DMS53 treated with DMSO at 0.1 percent for 48 hours (cell line): ENCODE measurements at regions not wholly inside any gene's neighbourhood (a gene's known extent, or its start where the extent isn't known, plus 50 kb on each side); places are given as distances from the start of the nearest gene placed in this dataset.

ENCODE experiments used
- DNase-seq: peaks from one replicate; lab custom pipeline; 2025; ENCODE audit not compliant: unreplicated experiment; lab: John Stamatoyannopoulos, UW

GRCh38 chr2:211132573-211132972 lies 576.2 kb downstream of the CPS1 start:
- no peak for DNase-seq

- no peak for DNase-seq
These were observed 577.4 kb downstream of the CPS1 start for GRCh38 chr2:211133766-211134165.

- no peak for DNase-seq
These were observed 582.2 kb downstream of the CPS1 start for GRCh38 chr2:211138551-211138950.

- no peak for DNase-seq
These were observed 585.2 kb downstream of the CPS1 start for GRCh38 chr2:211141646-211142045.

GRCh38 chr2:211144078-211144477 lies 587.7 kb downstream of the CPS1 start:
- DNase-seq: peak; percentile 2

- DNase-seq: no peak
These were observed 588.7 kb downstream of the CPS1 start for GRCh38 chr2:211144974-211145665.

GRCh38 chr2:211149731-211150130 lies 593.3 kb downstream of the CPS1 start:
- no peak for DNase-seq

- DNase-seq: no peak
These were observed 600.8 kb downstream of the CPS1 start for GRCh38 chr2:211157211-211157610.

GRCh38 chr2:211157856-211158463 lies 601.6 kb downstream of the CPS1 start:
- peak; percentile 65 for DNase-seq

- no peak for DNase-seq
These were observed 603.6 kb downstream of the CPS1 start for GRCh38 chr2:211159972-211160371.

GRCh38 chr2:211161236-211161635 lies 604.8 kb downstream of the CPS1 start:
- DNase-seq: no peak

GRCh38 chr2:211162911-211163310 lies 606.5 kb downstream of the CPS1 start:
- DNase-seq: no peak

GRCh38 chr2:211170843-211171242 lies 614.4 kb downstream of the CPS1 start:
- no peak for DNase-seq

- no peak for DNase-seq
These were observed 617.6 kb downstream of the CPS1 start for GRCh38 chr2:211174021-211174420.

GRCh38 chr2:211174631-211175030 lies 618.2 kb downstream of the CPS1 start:
- no peak for DNase-seq

- no peak for DNase-seq
These were observed 619.6 kb downstream of the CPS1 start for GRCh38 chr2:211175956-211176355.

- no peak for DNase-seq
These were observed 620.2 kb downstream of the CPS1 start for GRCh38 chr2:211176514-211177141.

GRCh38 chr2:211181626-211182025 lies 625.2 kb downstream of the CPS1 start:
- no peak for DNase-seq

- DNase-seq: no peak
These were observed 631.2 kb downstream of the CPS1 start for GRCh38 chr2:211187602-211188001.

- no peak for DNase-seq
These were observed 647.6 kb downstream of the CPS1 start for GRCh38 chr2:211203986-211204385.

- no peak for DNase-seq
These were observed 648.1 kb downstream of the CPS1 start for GRCh38 chr2:211204456-211204855.

GRCh38 chr2:211204902-211205301 lies 648.5 kb downstream of the CPS1 start:
- no peak for DNase-seq
